OCI-LY1 (cell line): ENCODE measurements at regions not wholly inside any gene's neighbourhood (a gene's known extent, or its start where the extent isn't known, plus 50 kb on each side); places are given as distances from the start of the nearest gene placed in this dataset.

Experiments
- EZH2 ChIP-seq: fragments of 200-600 bp; sonication (generic), shearing (Covaris generic); IDR thresholded peaks from 2 replicates; pipeline ENCODE4 v1.8.0; 2017; ENCODE audit warnings: borderline replicate concordance, mixed run types, mild to moderate bottlenecking, antibody characterized with exemption, low read length, moderate library complexity, mixed read lengths
- TF ChIP-seq, protein P1 (sequence below): fragments of 200-600 bp; sonication (generic), shearing (Covaris generic); IDR thresholded peaks from 2 replicates; pipeline ENCODE4 v1.5.1; 2017; ENCODE audit warnings: mild to moderate bottlenecking, antibody characterized with exemption, low read length, moderate library complexity, mixed read lengths

DNA sequence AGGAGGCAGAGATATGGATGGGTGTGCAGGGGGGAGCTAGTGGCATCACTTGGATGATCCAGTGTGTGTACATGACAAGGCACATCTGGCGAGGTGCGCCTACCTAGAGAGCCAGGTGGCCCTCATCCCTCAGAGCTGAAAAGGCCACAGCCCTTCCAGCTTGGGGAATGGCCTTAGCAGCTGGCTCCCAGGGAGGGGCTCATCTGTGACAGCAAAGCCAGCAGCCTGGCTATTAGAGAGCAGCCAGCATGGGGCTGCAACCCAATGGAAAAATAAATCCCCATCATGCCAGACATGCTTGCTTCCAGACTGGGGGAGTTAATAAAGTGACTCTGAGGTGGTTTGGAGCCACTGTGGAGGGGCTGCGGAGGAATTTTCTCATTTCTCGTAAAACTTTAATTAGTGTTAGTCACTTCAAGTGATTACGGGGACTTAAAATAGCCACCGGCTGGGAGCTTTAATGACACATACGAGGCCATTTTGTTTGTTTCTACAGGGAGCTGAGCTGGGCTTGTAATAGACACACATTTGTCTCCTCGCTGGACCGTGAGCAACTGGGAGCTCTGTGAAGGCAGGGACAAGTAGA lies 111.2 kb upstream of the ALX4 start:
- TF ChIP-seq, protein P1, sequence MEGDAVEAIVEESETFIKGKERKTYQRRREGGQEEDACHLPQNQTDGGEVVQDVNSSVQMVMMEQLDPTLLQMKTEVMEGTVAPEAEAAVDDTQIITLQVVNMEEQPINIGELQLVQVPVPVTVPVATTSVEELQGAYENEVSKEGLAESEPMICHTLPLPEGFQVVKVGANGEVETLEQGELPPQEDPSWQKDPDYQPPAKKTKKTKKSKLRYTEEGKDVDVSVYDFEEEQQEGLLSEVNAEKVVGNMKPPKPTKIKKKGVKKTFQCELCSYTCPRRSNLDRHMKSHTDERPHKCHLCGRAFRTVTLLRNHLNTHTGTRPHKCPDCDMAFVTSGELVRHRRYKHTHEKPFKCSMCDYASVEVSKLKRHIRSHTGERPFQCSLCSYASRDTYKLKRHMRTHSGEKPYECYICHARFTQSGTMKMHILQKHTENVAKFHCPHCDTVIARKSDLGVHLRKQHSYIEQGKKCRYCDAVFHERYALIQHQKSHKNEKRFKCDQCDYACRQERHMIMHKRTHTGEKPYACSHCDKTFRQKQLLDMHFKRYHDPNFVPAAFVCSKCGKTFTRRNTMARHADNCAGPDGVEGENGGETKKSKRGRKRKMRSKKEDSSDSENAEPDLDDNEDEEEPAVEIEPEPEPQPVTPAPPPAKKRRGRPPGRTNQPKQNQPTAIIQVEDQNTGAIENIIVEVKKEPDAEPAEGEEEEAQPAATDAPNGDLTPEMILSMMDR = no peak
- no peak for TF ChIP-seq EZH2
